HL-60 (cell line): ENCODE measurements at regions not wholly inside any gene's neighbourhood (a gene's known extent, or its start where the extent isn't known, plus 50 kb on each side); places are given as distances from the start of the nearest gene placed in this dataset.

ENCODE experiments used
- CTCF ChIP-seq: IDR thresholded peaks from one replicate; pipeline ENCODE4 v1.5.1; 2011; ENCODE audit warnings: low read length, control low read depth, inconsistent platforms; ENCODE audit not compliant: insufficient read depth
- GABPA ChIP-seq: IDR thresholded peaks from 2 replicates; pipeline ENCODE4 v1.6.1; 2012; ENCODE audit warnings: low read depth

GRCh38 chr5:71948206-71948605 lies 159.1 kb upstream of the MAP1B start:
- TF ChIP-seq CTCF, result no peak
- no peak for TF ChIP-seq GABPA
